HCT116 (cell line): ENCODE measurements at regions not wholly inside any gene's neighbourhood (a gene's known extent, or its start where the extent isn't known, plus 50 kb on each side); places are given as distances from the start of the nearest gene placed in this dataset.

Experiments used
- ATAC-seq: fragments of 200-7000 bp; cut with Tn5 transposase; 2 replicates; pipeline ENCODE4 v1.9.1; 2020; ENCODE audit warnings: mild to moderate bottlenecking, moderate library complexity
- BruUV-seq: library from RNA; stranded (reverse); fragments of 400-500 nt; replicated peaks from 2 replicates; lab custom pipeline; 2021; lab: Mats Ljungman, UMichigan
- CTCF ChIA-PET: fragments of 300-600 bp; sonication (Branson Sonifier 250); formaldehyde crosslinking; loops from one replicate; lab custom pipeline; 2021; ENCODE audit warnings: antibody characterized with exemption; lab: Charles Lee
- POLR2A ChIA-PET: fragments of 300-600, 350-600 bp; sonication (Branson Sonifier 250); formaldehyde crosslinking; loops from one replicate; lab custom pipeline; 2021; ENCODE audit warnings: antibody characterized with exemption; lab: Charles Lee
- RAD21 ChIA-PET, 2 experiments: fragments of 300-600 bp; sonication (Branson Sonifier 250); formaldehyde crosslinking; loops; one replicate each; lab custom pipeline; 2023; ENCODE audit warnings: low total read pairs in 2 of 2; ENCODE audit not compliant: uncharacterized antibody in 2 of 2, unreplicated experiment in 2 of 2, low non-redundant PET in 1 of 2; lab: Charles Lee
- DNase-seq: peaks from one replicate; pipeline ENCODE4 v3.0.0-alpha.2; 2010; ENCODE audit warnings: low read depth, low spot score
- H2AFZ ChIP-seq: fragments of 200-600 bp; shearing (Covaris generic), sonication (generic); 2 replicates; pipeline ENCODE4 v1.6.1; 2017; ENCODE audit warnings: low read depth, mixed run types, mixed read lengths, antibody characterized with exemption, low read length; ENCODE audit not compliant: poor library complexity, severe bottlenecking
- H3K27ac ChIP-seq: 2 replicates; pipeline ENCODE4 v1.5.1; 2012; ENCODE audit warnings: low read depth, low read length
- H3K27me3 ChIP-seq: fragments of 200-600 bp; sonication (generic); 2 replicates; pipeline ENCODE4 v1.6.1; 2016; ENCODE audit warnings: mixed run types, low read length, mixed read lengths; ENCODE audit not compliant: insufficient read depth
- H3K36me3 ChIP-seq, 2 experiments: fragments of 200-500 bp in 1 of 2; fragments of 200-600 bp in 1 of 2; sonication (Bioruptor generic) in 1 of 2; sonication (generic) in 1 of 2; 2 replicates each; pipeline versions ENCODE4 v1.5.1 to v1.6.1; 2014 to 2016; ENCODE audit warnings: low read length in 2 of 2, inconsistent platforms in 1 of 2, mixed read lengths in 1 of 2, mixed run types in 1 of 2; ENCODE audit not compliant: insufficient read depth in 2 of 2, control insufficient read depth in 1 of 2
- H3K4me1 ChIP-seq, 2 experiments: fragments of 200-600 bp in 1 of 2; sonication (generic) in 1 of 2; 2 replicates each; pipeline versions ENCODE4 v1.5.1 to v1.6.1; 2012 to 2017; ENCODE audit warnings: low read length in 2 of 2, inconsistent platforms in 1 of 2, mild to moderate bottlenecking in 1 of 2, mixed read lengths in 1 of 2, mixed run types in 1 of 2, moderate library complexity in 1 of 2; ENCODE audit not compliant: insufficient read depth in 2 of 2, control insufficient read depth in 1 of 2
- H3K4me2 ChIP-seq: fragments of 200-600 bp; sonication (generic); 2 replicates; pipeline ENCODE4 v1.6.1; 2017; ENCODE audit warnings: mixed run types, low read length, mixed read lengths
- H3K4me3 ChIP-seq, 2 experiments: fragments of 200-600 bp in 1 of 2; sonication (generic) in 1 of 2; replicated peaks in 1 of 2; 2 replicates each; pipeline ENCODE4 v1.5.1; 2011 to 2016; ENCODE audit warnings: low read length in 2 of 2, control low read depth in 1 of 2, low read depth in 1 of 2, mild to moderate bottlenecking in 1 of 2, mixed read lengths in 1 of 2, mixed run types in 1 of 2
- H3K79me2 ChIP-seq: fragments of 200-600 bp; sonication (generic); 2 replicates; pipeline ENCODE4 v1.6.1; 2017; ENCODE audit warnings: mild to moderate bottlenecking, mixed run types, low read length, moderate library complexity, mixed read lengths; ENCODE audit not compliant: insufficient read depth
- H3K9ac ChIP-seq: fragments of 200-600 bp; sonication (generic); 2 replicates; pipeline ENCODE4 v1.6.1; 2016; ENCODE audit warnings: low read length, mixed read lengths
- H3K9me2 ChIP-seq: fragments of 200-600 bp; sonication (generic), shearing (Covaris generic); 2 replicates; pipeline ENCODE4 v1.6.1; 2017; ENCODE audit warnings: mixed run types, mild to moderate bottlenecking, moderate library complexity; ENCODE audit not compliant: insufficient read depth
- H3K9me3 ChIP-seq, 2 experiments: fragments of 200-500 bp in 1 of 2; fragments of 200-600 bp in 1 of 2; sonication (Bioruptor generic) in 1 of 2; sonication (generic) in 1 of 2; 2 replicates each; pipeline ENCODE4 v1.6.1; 2014 to 2017; ENCODE audit warnings: low read length in 2 of 2, mixed read lengths in 2 of 2, inconsistent platforms in 1 of 2, low read depth in 1 of 2, mild to moderate bottlenecking in 1 of 2, mixed run types in 1 of 2, moderate library complexity in 1 of 2; ENCODE audit not compliant: control insufficient read depth in 1 of 2, insufficient read depth in 1 of 2
- H4K20me1 ChIP-seq: fragments of 200-600 bp; sonication (generic), shearing (Covaris generic); 2 replicates; pipeline ENCODE4 v1.6.1; 2017; ENCODE audit warnings: mixed run types, mild to moderate bottlenecking, moderate library complexity; ENCODE audit not compliant: insufficient read depth
- CBX3 ChIP-seq: IDR thresholded peaks from 2 replicates; pipeline ENCODE4 v1.6.1; 2012; ENCODE audit warnings: low read depth
- CEBPB ChIP-seq: IDR thresholded peaks from 2 replicates; pipeline ENCODE4 v1.6.1; 2012; ENCODE audit warnings: low read depth
- EGR1 ChIP-seq: IDR thresholded peaks from 2 replicates; pipeline ENCODE4 v1.6.1; 2012; ENCODE audit warnings: low read depth
- EZH2 ChIP-seq: fragments of 200-600 bp; sonication (generic); IDR thresholded peaks from 2 replicates; pipeline ENCODE4 v1.6.1; 2017; ENCODE audit warnings: antibody characterized with exemption, mixed run types
- EZH2phosphoT487 ChIP-seq: fragments of 200-600 bp; IDR thresholded peaks from 2 replicates; pipeline ENCODE4 v1.6.1; 2018; ENCODE audit warnings: antibody characterized with exemption, borderline replicate concordance
- FOSL1 ChIP-seq: IDR thresholded peaks from 2 replicates; pipeline ENCODE4 v1.6.1; 2012; ENCODE audit warnings: low read depth
- JUND ChIP-seq: IDR thresholded peaks from 2 replicates; pipeline ENCODE4 v1.6.1; 2012
- POLR2A ChIP-seq: IDR thresholded peaks from 2 replicates; pipeline ENCODE4 v1.7.0; 2011; ENCODE audit warnings: borderline replicate concordance; ENCODE audit not compliant: insufficient read depth, insufficient read length; ENCODE audit errors: extremely low read depth
- SIN3A ChIP-seq: IDR thresholded peaks from 2 replicates; pipeline ENCODE4 v1.6.1; 2012; ENCODE audit warnings: low read depth
- SP1 ChIP-seq: IDR thresholded peaks from 2 replicates; pipeline ENCODE4 v1.6.1; 2012; ENCODE audit warnings: low read depth
- TCF7L2 ChIP-seq: IDR thresholded peaks from 2 replicates; pipeline ENCODE4 v1.7.0; 2011; ENCODE audit warnings: borderline replicate concordance, inconsistent platforms; ENCODE audit not compliant: insufficient read depth, insufficient read length; ENCODE audit errors: extremely low read depth
- YY1 ChIP-seq: IDR thresholded peaks from 2 replicates; pipeline ENCODE4 v1.6.1; 2011; ENCODE audit warnings: low read length, low read depth, moderate library complexity, mild to moderate bottlenecking; ENCODE audit not compliant: insufficient replicate concordance; ENCODE audit errors: extremely low read depth
- ZFX ChIP-seq: fragments of 450-650 bp; IDR thresholded peaks from 2 replicates; pipeline ENCODE4 v1.6.1; 2017
- ZNF274 ChIP-seq: fragments of 200-500 bp; sonication (Bioruptor generic); IDR thresholded peaks from 2 replicates; pipeline ENCODE4 v1.6.1; 2014; ENCODE audit warnings: mild to moderate bottlenecking, low read depth, low read length, inconsistent platforms
- intact Hi-C: fragments of 100-400 bp; cut with micrococcal nuclease; formaldehyde crosslinking; loops from 2 replicates; pipeline ENCODE4 v1.10.0; 2022
- TF ChIP-seq, protein P1 (sequence below): IDR thresholded peaks from 2 replicates; pipeline ENCODE4 v1.6.1; 2011; ENCODE audit warnings: mild to moderate bottlenecking, low read length, moderate library complexity; ENCODE audit not compliant: insufficient replicate concordance; ENCODE audit errors: extremely low read depth
- TF ChIP-seq, protein P2 (sequence below): IDR thresholded peaks from 2 replicates; pipeline ENCODE4 v1.6.1; 2012

GRCh38 chr9:20085842-20086241 is 297.0 kb upstream of the SLC24A2 start:
- Histone ChIP-seq H3K4me1 (no peaks in the 10 kb centered on the region), H3K9ac (no peak overlapping the region), H3K27me3 (peaks cover 21% of the 10 kb centered on the region), H4K20me1 (no peaks in the 10 kb centered on the region), H3K79me2 (no peaks in the 10 kb centered on the region), H2AFZ (no peak overlapping the region), H3K9me3 (no peaks in the 10 kb centered on the region)
- CTCF ChIA-PET = no interaction called here
- POLR2A ChIA-PET = no interaction called here
- BruUV-seq = no TSS peak
- no peak for DNase-seq
- TF ChIP-seq SIN3A (no peak), CEBPB (no peak), ZNF274 (no peak), EZH2 (no peak), JUND (no peak), EGR1 (no peak), YY1 (no peak), SP1 (no peak), POLR2A (no peak), ZFX (no peak), FOSL1 (no peak), EZH2phosphoT487 (no peak), CBX3 (no peak), TCF7L2 (no peak)
- TF ChIP-seq, protein P1, sequence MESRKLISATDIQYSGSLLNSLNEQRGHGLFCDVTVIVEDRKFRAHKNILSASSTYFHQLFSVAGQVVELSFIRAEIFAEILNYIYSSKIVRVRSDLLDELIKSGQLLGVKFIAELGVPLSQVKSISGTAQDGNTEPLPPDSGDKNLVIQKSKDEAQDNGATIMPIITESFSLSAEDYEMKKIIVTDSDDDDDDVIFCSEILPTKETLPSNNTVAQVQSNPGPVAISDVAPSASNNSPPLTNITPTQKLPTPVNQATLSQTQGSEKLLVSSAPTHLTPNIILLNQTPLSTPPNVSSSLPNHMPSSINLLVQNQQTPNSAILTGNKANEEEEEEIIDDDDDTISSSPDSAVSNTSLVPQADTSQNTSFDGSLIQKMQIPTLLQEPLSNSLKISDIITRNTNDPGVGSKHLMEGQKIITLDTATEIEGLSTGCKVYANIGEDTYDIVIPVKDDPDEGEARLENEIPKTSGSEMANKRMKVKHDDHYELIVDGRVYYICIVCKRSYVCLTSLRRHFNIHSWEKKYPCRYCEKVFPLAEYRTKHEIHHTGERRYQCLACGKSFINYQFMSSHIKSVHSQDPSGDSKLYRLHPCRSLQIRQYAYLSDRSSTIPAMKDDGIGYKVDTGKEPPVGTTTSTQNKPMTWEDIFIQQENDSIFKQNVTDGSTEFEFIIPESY = no peak
- TF ChIP-seq, protein P2, sequence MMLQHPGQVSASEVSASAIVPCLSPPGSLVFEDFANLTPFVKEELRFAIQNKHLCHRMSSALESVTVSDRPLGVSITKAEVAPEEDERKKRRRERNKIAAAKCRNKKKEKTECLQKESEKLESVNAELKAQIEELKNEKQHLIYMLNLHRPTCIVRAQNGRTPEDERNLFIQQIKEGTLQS = no peak
- TF ChIP-seq, all 23 proteins: peak for 0
- no peak overlapping the region for H3K4me2 ChIP-seq
- no peak overlapping the region for H3K27ac ChIP-seq
- no peak overlapping the region for H3K4me3 ChIP-seq
- intact Hi-C loops = no loop called here
- RAD21 ChIA-PET = no interaction called here
- no peak for ATAC-seq
- H3K36me3 ChIP-seq = no peaks in the 10 kb centered on the region
- no peaks in the 10 kb centered on the region for H3K9me2 ChIP-seq
